ENCODE measurements at regions not wholly inside any gene's neighbourhood (a gene's known extent, or its start where the extent isn't known, plus 50 kb on each side); places are given as distances from the start of the nearest gene placed in this dataset.

DNA sequence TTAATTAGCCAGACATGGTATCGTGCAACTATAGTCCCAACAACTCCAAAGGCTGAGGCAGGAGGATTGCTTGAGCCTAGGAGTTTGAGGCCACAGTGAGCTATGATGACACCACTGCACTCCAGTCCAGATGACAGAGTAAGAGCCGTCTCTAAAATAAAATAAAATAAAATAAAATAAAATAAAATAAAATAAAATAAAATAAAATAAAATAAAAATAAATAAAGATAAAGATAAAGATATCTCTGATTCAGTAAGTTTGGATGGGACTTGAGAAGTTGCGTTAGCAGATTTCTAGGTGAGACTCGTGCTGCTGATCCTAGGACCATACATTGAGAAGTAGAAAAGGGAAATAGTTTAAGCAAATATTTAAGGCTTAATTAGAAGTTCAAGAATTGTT is 254.8 kb upstream of the FAM241A start:
- TF ChIP-seq, protein P1, sequence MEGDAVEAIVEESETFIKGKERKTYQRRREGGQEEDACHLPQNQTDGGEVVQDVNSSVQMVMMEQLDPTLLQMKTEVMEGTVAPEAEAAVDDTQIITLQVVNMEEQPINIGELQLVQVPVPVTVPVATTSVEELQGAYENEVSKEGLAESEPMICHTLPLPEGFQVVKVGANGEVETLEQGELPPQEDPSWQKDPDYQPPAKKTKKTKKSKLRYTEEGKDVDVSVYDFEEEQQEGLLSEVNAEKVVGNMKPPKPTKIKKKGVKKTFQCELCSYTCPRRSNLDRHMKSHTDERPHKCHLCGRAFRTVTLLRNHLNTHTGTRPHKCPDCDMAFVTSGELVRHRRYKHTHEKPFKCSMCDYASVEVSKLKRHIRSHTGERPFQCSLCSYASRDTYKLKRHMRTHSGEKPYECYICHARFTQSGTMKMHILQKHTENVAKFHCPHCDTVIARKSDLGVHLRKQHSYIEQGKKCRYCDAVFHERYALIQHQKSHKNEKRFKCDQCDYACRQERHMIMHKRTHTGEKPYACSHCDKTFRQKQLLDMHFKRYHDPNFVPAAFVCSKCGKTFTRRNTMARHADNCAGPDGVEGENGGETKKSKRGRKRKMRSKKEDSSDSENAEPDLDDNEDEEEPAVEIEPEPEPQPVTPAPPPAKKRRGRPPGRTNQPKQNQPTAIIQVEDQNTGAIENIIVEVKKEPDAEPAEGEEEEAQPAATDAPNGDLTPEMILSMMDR (optimal IDR thresholded peaks at IDR 0.05 in 1 of 3, IDR thresholded peaks at IDR 0.05 in 1 of 3, conservative IDR thresholded peaks at IDR 0.05 in 1 of 3; ENCODE audit: extremely low read depth in 1 of 3, insufficient read depth in 2 of 3, low read length in 3 of 3): no peak
- TF ChIP-seq EZH2 (IDR thresholded peaks at IDR 0.05; ENCODE audit: low read length): no peak

Measured in keratinocyte (primary cell).